ENCODE measurements at regions not wholly inside any gene's neighbourhood (a gene's known extent, or its start where the extent isn't known, plus 50 kb on each side); places are given as distances from the start of the nearest gene placed in this dataset.

- DNase-seq = no peak
Observed at GRCh38 chr10:47078393-47079203, 167.4 kb downstream of the PTPN20 start.

GRCh38 chr10:47079204-47079580 lies 168.0 kb downstream of the PTPN20 start:
- peak; percentile 25 for DNase-seq

GRCh38 chr10:47081264-47081663 lies 170.0 kb downstream of the PTPN20 start:
- DNase-seq = no peak

GRCh38 chr10:47082055-47082784 lies 171.0 kb downstream of the PTPN20 start:
- DNase-seq = no peak

- DNase-seq = no peak
Observed at GRCh38 chr10:47087667-47088066, 176.4 kb downstream of the PTPN20 start.

- DNase-seq = no peak
Observed at GRCh38 chr10:47088656-47089354, 177.6 kb downstream of the PTPN20 start.

GRCh38 chr10:47090042-47090441 lies 178.8 kb downstream of the PTPN20 start:
- DNase-seq = no peak

GRCh38 chr10:47090903-47091302 lies 179.7 kb downstream of the PTPN20 start:
- DNase-seq = no peak

GRCh38 chr10:47091421-47091820 lies 180.2 kb downstream of the PTPN20 start:
- DNase-seq = no peak

- no peak for DNase-seq
Observed at GRCh38 chr10:47092376-47092775, 181.1 kb downstream of the PTPN20 start.

- DNase-seq = no peak
Observed at GRCh38 chr10:47092831-47093230, 181.6 kb downstream of the PTPN20 start.

- no peak for DNase-seq
Observed at GRCh38 chr10:47094126-47094525, 182.9 kb downstream of the PTPN20 start.

- DNase-seq = no peak
Observed at GRCh38 chr10:47094636-47095035, 183.4 kb downstream of the PTPN20 start.

GRCh38 chr10:47095211-47095610 lies 184.0 kb downstream of the PTPN20 start:
- no peak for DNase-seq

GRCh38 chr10:47095848-47096612 lies 184.8 kb downstream of the PTPN20 start:
- no peak for DNase-seq

GRCh38 chr10:47098238-47098637 lies 187.0 kb downstream of the PTPN20 start:
- DNase-seq = no peak

- DNase-seq = no peak
Observed at GRCh38 chr10:47098964-47099363, 187.7 kb downstream of the PTPN20 start.

GRCh38 chr10:47099474-47099873 lies 188.2 kb downstream of the PTPN20 start:
- DNase-seq = no peak

- no peak for DNase-seq
Observed at GRCh38 chr10:47101196-47101595, 190.0 kb downstream of the PTPN20 start.

- no peak for DNase-seq
Observed at GRCh38 chr10:47101807-47102206, 190.6 kb downstream of the PTPN20 start.

GRCh38 chr10:47104151-47104605 lies 192.9 kb downstream of the PTPN20 start:
- no peak for DNase-seq

GRCh38 chr10:47104786-47105385 lies 193.7 kb downstream of the PTPN20 start:
- no peak for DNase-seq
